SK-N-SH (cell line): ENCODE measurements at regions not wholly inside any gene's neighbourhood (a gene's known extent, or its start where the extent isn't known, plus 50 kb on each side); places are given as distances from the start of the nearest gene placed in this dataset.

ENCODE experiments used
- CHD2 ChIP-seq: fragments of 150-350 bp; IDR thresholded peaks from 2 replicates; pipeline ENCODE4 v1.6.1; 2018; ENCODE audit warnings: low read length; ENCODE audit not compliant: partially characterized antibody
- CTCF ChIP-seq: fragments of 200-600 bp; sonication (generic); IDR thresholded peaks from 2 replicates; pipeline ENCODE4 v1.6.1; 2017; ENCODE audit warnings: antibody characterized with exemption, mild to moderate bottlenecking, moderate library complexity
- EZH2phosphoT487 ChIP-seq: fragments of 200-600 bp; sonication (generic); IDR thresholded peaks from 2 replicates; pipeline ENCODE4 v1.6.1; 2017; ENCODE audit warnings: low read depth, mixed run types, mild to moderate bottlenecking, antibody characterized with exemption, moderate library complexity, borderline replicate concordance
- FOXM1 ChIP-seq: IDR thresholded peaks from 2 replicates; pipeline ENCODE4 v1.4.0; 2012; ENCODE audit warnings: low read depth, mild to moderate bottlenecking
- GATA2 ChIP-seq: sonication (generic); formaldehyde crosslinking; IDR thresholded peaks from 2 replicates; pipeline ENCODE4 v1.5.0; 2020; ENCODE audit warnings: mild to moderate bottlenecking, missing genetic modification reagents
- MAX ChIP-seq: IDR thresholded peaks from 2 replicates; pipeline ENCODE4 v1.4.0; 2012; ENCODE audit warnings: low read depth
- MXI1 ChIP-seq: IDR thresholded peaks from 2 replicates; pipeline ENCODE4 v1.6.1; 2012; ENCODE audit warnings: mild to moderate bottlenecking, low read depth, low read length, improper control_type of control experiment
- PBX3 ChIP-seq: IDR thresholded peaks from 2 replicates; pipeline ENCODE4; 2012
- SIN3A ChIP-seq: IDR thresholded peaks from 2 replicates; pipeline ENCODE4 v1.6.1; 2012; ENCODE audit warnings: low read depth, mild to moderate bottlenecking, low read length, moderate library complexity, borderline replicate concordance
- TAF1 ChIP-seq: IDR thresholded peaks from 2 replicates; pipeline ENCODE4 v1.6.1; 2012; ENCODE audit warnings: low read depth, mild to moderate bottlenecking, low read length, moderate library complexity, borderline replicate concordance
- YY1 ChIP-seq: IDR thresholded peaks from 2 replicates; pipeline ENCODE4 v1.4.0; 2012; ENCODE audit warnings: low read depth, mild to moderate bottlenecking

GRCh38 chr21:25396135-25396711 lies 211.1 kb downstream of the MRPL39 start:
- TF ChIP-seq EZH2phosphoT487 (no peak), CTCF (no peak), TAF1 (no peak), GATA2 (CRISPR knock-in tag) (no peak), FOXM1 (no peak), CHD2 (no peak), YY1 (no peak), MAX (no peak), MXI1 (no peak), PBX3 (no peak), SIN3A (no peak)
